ENCODE measurements at regions not wholly inside any gene's neighbourhood (a gene's known extent, or its start where the extent isn't known, plus 50 kb on each side); places are given as distances from the start of the nearest gene placed in this dataset.

DNA sequence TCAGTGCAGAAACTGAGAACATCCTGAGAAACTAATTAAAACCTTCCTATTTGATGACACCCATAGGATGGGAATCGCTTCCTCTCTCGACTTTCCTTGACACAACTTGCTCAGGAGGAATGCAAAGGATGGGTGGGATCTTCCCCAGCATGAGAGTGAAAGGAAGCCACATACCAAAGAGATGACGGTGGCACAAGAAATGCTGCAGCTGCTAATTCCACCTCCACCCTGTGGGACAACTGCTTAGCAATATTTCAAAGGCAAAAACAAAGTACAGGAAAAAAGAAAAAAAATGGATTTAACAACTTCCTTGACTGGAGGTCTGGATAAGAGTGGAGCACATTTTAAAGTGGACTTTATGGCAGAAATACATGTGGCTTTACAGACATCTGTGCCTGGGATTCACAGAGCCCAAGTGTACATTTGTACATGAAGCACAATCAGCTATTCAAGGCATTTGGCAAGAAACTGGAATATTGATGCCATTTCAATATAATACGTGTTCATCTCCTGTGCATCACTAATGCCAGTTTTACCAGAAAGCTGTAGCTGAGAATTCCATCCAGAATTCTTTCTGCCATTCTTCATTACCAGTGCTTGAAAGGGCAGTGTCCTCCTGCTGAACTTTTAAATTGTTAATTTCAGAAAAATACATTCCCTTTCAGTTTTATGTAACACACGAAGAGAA is 359.2 kb upstream of the ACTBL2 start:
- DNase-seq: no peak
- no peaks in the 10 kb centered on the region for H3K36me3 Mint-ChIP-seq
- no peak overlapping the region for H3K4me3 Mint-ChIP-seq
- no peaks in the 10 kb centered on the region for H3K9me3 Mint-ChIP-seq
- H3K4me1 Mint-ChIP-seq: no peaks in the 10 kb centered on the region
- no peaks in the 10 kb centered on the region for H3K27me3 Mint-ChIP-seq
- no peak overlapping the region for H3K27ac Mint-ChIP-seq

DNA sequence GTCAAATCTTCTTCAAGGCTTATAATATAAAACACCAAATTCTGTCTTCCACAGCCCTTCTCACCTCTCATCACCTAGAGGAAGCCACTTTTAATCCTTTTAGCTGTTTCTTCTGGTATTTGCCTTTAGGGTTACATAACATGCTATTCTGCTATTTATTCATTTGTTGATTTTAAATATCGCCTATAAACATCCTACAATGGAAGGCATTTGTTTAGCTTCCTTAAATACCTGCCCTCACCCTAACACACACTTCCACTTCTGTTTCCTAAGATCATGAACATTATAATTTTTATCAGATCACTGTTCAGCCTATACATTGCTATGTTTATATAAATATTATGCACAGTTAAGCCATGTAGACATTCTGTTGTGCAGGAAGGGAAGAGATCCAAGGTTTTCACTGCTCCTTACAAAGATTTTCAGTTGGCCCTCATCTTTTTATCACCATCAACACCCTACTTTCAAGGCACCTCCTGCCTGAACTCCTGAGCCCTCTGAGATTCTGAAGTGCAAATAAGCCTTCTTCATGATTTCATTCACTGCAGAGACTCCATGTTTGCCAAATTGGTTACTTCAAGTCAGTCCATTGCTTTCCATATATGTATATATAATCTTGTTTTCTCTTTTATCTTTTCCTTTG is 356.9 kb upstream of the ACTBL2 start:
- no peak overlapping the region for H3K27ac Mint-ChIP-seq
- no peak overlapping the region for H3K4me3 Mint-ChIP-seq
- no peaks in the 10 kb centered on the region for H3K4me1 Mint-ChIP-seq

DNA sequence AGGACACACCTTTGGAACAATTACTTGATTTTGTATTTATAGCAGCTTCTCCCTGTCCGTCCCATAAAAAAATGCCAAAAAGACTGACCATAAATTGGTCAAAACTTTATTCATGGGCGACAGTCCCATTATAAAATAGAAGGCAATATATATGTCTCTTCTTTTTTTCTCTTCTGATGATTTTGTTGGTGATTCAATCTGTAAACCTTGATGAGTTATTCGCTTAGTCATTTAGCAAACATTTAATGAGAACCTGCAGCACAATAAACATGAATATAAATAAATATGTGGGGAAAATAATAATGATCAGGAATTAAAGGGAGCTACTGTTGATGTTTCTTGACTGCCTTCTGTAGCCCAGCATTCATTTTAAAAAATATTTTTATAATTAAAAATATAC is 356.4 kb upstream of the ACTBL2 start:
- H3K4me3 Mint-ChIP-seq: no peak overlapping the region
- H3K27ac Mint-ChIP-seq: no peak overlapping the region
- H3K9me3 Mint-ChIP-seq: no peaks in the 10 kb centered on the region
- H3K36me3 Mint-ChIP-seq: no peaks in the 10 kb centered on the region
- no peaks in the 10 kb centered on the region for H3K27me3 Mint-ChIP-seq
- DNase-seq: no peak
- no peaks in the 10 kb centered on the region for H3K4me1 Mint-ChIP-seq

More for the DNA sequence above, 356.9 kb upstream of the ACTBL2 start:
- Mint-ChIP-seq H3K27me3 (no peaks in the 10 kb centered on the region), H3K36me3 (no peaks in the 10 kb centered on the region), H3K9me3 (no peaks in the 10 kb centered on the region)
- no peak for DNase-seq

DNA sequence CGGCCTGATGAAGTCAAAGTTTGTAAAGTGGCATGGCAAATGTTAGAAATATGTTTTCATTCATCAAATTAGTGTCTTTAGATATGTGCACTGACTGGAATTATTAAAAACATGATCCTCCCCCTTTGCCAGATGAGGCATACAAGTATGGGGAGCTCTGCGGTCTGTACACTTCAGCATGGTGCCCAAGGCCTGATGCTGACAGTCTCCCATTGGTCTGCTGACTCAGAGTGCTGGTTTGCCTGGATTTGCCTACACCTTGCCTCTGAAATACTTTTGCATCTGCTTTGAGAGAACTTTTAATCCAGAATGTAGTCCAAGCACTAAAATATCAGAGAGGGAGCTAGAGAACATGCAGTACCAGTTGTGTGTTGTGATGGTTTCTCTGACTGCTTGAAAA is 354.3 kb upstream of the ACTBL2 start:
- Mint-ChIP-seq H3K4me3 (no peak overlapping the region), H3K27ac (no peak overlapping the region), H3K4me1 (no peaks in the 10 kb centered on the region)

DNA sequence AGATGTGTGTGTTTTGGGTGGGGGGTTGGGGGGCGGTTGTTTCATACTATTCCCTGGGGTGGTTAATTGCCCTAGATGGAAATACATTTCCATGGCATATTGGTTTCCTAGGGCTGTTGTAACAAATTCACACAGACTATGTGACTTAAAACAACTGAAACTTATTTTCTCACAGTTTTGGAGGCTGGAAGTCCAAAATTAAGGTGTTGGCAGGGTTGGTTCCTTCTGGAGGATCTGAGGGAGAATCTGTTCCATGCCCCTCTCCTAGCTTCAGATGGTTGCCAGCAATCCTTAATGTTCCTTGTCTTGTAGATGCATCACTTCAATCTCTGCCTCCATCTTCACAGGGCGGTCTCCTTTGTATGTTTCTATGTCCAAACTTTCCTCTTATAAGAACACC is 353.7 kb upstream of the ACTBL2 start:
- Mint-ChIP-seq H3K27ac (no peak overlapping the region), H3K4me1 (no peaks in the 10 kb centered on the region), H3K36me3 (no peaks in the 10 kb centered on the region), H3K27me3 (peaks cover 3% of the 10 kb centered on the region), H3K9me3 (no peaks in the 10 kb centered on the region), H3K4me3 (no peak overlapping the region)
- DNase-seq: no peak

More for the DNA sequence above, 354.3 kb upstream of the ACTBL2 start:
- Mint-ChIP-seq H3K36me3 (no peaks in the 10 kb centered on the region), H3K9me3 (no peaks in the 10 kb centered on the region), H3K27me3 (peaks cover 1% of the 10 kb centered on the region)
- DNase-seq: no peak

DNA sequence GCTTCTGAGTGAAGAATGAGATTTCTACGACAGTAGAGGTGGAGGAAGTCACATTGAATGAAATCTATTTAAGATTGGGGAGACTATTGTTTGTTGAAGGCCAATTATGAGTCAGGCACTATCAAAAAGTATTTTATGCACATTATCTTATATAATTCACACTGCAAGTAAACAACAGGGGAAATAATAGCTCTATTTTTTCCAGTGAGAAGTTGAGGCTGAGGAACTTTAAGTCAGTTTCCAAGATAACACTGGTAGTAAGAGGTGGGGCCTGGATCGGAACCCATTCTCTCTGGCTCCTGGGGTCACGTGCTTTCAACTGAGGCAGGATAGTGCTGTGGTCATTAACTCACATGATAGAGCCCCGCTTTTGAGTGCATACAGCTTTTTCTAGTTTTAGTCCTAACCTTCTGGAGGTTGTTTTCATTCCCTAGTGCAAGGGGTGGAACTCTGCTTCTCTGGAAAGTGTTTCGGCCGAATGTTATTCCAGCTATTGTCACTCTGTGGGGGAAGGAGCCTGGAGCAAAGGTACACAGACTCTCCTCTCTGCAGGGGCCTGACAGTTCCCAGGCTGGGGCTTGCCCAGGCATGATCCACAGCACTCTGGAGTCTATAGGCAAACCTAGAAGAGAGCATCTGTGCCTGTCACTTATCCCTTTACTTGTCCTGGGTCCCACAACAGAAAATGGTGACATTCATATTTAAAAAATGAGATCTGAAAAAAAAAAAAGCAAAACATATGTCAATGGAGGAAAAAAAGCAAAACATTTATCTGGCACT is 352.4 kb upstream of the ACTBL2 start:
- H3K4me3 Mint-ChIP-seq: no peak overlapping the region
- DNase-seq: no peak
- H3K4me1 Mint-ChIP-seq: no peaks in the 10 kb centered on the region
- H3K27me3 Mint-ChIP-seq: peaks cover 3% of the 10 kb centered on the region
- no peaks in the 10 kb centered on the region for H3K36me3 Mint-ChIP-seq
- no peak overlapping the region for H3K27ac Mint-ChIP-seq
- no peaks in the 10 kb centered on the region for H3K9me3 Mint-ChIP-seq

DNA sequence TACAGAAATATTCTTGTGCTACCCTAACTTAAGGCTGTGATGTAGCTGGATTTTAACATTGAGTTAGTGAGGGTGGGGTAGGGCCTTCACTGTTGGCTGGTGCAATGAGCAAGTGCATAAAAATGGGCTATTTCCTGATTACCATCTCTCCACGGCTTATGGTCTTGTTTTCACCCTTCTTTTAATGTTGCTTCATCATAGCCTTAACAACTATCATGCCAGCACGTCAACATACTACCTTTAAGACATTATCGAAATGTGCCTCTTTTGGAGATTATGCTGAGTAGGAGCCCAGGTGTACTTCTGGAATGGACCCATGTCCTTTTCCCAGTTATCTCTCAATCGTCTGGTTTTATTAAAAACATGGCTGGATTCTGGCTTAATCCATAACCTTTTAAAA is 350.9 kb upstream of the ACTBL2 start:
- no peak for DNase-seq
- H3K4me1 Mint-ChIP-seq: no peaks in the 10 kb centered on the region
- H3K4me3 Mint-ChIP-seq: no peak overlapping the region
- H3K27me3 Mint-ChIP-seq: peaks cover 3% of the 10 kb centered on the region
- no peak overlapping the region for H3K27ac Mint-ChIP-seq
- no peaks in the 10 kb centered on the region for H3K9me3 Mint-ChIP-seq
- H3K36me3 Mint-ChIP-seq: no peaks in the 10 kb centered on the region

DNA sequence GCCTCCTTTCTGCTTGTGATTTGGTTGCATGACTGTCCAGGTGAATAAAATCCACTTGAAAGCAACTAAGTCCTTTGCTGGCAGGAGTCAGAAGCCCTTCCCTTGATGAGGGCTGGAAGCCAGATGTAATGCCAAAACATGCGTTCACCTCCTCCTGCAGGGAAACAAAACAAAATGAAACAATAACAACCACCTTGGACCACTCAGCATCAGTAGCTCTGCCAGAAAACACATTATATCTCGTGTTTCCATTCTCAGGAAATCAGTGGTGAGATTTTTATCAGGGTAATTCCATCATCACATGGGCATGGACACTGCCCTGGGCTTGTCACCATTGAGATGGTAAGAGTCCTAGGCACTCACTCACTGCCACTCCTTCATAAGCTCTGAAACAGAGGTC is 350.3 kb upstream of the ACTBL2 start:
- Mint-ChIP-seq H3K4me3 (no peak overlapping the region), H3K36me3 (no peaks in the 10 kb centered on the region), H3K4me1 (no peaks in the 10 kb centered on the region), H3K27me3 (peaks cover 3% of the 10 kb centered on the region), H3K9me3 (no peaks in the 10 kb centered on the region), H3K27ac (no peak overlapping the region)
- DNase-seq: no peak

DNA sequence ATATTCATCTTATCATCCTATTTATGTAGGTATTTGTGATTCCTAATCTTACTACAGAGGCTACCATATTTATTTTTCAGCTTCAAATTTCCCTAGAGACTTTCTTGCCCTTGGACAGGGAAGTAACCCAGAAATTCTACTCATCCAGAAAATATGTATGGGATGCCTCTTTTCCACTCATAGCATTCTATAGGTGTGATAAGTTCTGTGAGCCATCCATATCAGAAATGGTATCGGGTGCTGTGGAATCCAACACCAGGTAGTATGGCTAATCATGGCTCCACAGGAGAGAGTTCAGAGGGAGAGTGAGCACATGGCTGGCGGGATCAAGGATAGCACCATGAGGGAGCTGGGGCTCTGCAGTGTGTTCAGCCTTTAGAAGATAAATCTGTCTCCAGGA is 349.3 kb upstream of the ACTBL2 start:
- H3K27ac Mint-ChIP-seq: no peak overlapping the region
- H3K4me1 Mint-ChIP-seq: no peaks in the 10 kb centered on the region
- H3K27me3 Mint-ChIP-seq: peaks cover 3% of the 10 kb centered on the region
- H3K36me3 Mint-ChIP-seq: no peaks in the 10 kb centered on the region
- H3K4me3 Mint-ChIP-seq: no peak overlapping the region
- no peak for DNase-seq
- H3K9me3 Mint-ChIP-seq: no peaks in the 10 kb centered on the region

DNA sequence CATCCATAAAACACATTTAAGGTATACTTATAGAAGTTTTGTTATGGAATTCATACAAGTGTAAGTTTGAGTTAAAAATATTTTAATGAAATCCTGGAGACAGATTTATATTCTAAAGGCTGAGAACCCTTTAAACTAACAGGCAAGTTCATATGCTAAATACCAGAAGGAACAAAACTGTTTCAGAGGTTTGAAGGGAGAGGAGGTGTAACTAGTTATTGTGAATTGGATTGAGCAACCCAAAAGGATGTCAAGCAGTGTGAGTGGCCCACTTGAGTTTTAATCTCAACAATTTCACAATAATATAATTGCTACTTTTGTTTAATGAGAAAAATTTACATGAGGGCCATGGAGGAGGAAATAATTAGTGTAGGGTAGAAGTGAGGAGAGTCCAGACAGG is 348.5 kb upstream of the ACTBL2 start:
- Mint-ChIP-seq H3K4me1 (no peaks in the 10 kb centered on the region), H3K9me3 (no peaks in the 10 kb centered on the region), H3K27ac (no peak overlapping the region), H3K27me3 (peaks cover 3% of the 10 kb centered on the region), H3K4me3 (no peak overlapping the region), H3K36me3 (no peaks in the 10 kb centered on the region)
- no peak for DNase-seq

DNA sequence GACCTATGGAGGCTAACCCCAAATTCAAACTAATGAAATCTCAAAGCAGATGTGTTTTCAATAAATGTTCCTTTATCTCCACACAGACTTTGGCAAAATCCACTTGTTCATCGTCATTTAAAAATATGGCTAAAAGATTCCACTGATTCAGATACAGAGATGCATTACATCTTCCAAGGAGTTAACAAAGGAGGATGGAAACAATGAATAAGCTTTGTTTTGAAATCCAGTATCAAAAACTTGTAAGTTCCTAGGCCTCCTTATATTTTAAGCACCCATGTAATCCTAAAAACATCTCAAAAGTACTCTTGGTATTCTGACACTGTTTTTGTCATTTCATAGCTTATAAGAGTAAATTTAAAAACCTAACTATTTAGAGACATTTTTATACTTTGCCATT is 345.6 kb upstream of the ACTBL2 start:
- Mint-ChIP-seq H3K27me3 (peaks cover 8% of the 10 kb centered on the region), H3K4me1 (no peaks in the 10 kb centered on the region), H3K27ac (no peak overlapping the region), H3K36me3 (no peaks in the 10 kb centered on the region), H3K9me3 (no peaks in the 10 kb centered on the region), H3K4me3 (no peak overlapping the region)
- DNase-seq: no peak

DNA sequence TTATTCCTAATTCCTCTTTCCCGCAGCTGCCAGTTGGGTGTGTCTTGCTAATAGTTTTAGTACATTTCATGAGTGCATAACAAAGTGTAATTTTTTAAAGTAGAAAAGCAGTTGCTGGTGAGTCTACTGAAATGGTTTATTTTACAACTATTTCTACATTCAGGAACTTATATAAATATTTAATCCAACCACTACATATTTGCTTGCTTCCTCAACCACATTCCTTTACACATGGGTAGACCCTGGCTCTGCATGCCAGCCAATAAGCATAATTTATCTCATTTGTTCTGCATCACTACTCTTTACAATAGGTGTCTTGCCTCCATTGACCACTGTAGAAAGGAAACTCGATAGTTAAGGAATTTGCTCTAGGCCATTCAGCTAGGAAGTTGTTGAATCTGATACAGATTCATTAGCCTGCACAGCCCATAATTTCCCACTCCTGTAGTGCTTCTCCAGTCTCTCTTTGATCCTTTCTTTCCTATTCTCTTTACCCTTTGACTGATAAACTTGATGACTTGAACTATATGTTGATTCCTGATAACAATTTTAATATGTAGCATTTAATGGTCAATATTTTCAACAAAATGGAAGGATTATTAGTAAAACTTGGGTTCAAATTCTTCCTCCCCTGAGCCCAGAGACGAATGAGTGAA is 342.5 kb upstream of the ACTBL2 start:
- no peaks in the 10 kb centered on the region for H3K36me3 Mint-ChIP-seq
- peaks cover 5% of the 10 kb centered on the region for H3K27me3 Mint-ChIP-seq
- H3K4me3 Mint-ChIP-seq: no peak overlapping the region
- DNase-seq: no peak
- no peaks in the 10 kb centered on the region for H3K9me3 Mint-ChIP-seq
- H3K4me1 Mint-ChIP-seq: no peaks in the 10 kb centered on the region
- no peak overlapping the region for H3K27ac Mint-ChIP-seq

DNA sequence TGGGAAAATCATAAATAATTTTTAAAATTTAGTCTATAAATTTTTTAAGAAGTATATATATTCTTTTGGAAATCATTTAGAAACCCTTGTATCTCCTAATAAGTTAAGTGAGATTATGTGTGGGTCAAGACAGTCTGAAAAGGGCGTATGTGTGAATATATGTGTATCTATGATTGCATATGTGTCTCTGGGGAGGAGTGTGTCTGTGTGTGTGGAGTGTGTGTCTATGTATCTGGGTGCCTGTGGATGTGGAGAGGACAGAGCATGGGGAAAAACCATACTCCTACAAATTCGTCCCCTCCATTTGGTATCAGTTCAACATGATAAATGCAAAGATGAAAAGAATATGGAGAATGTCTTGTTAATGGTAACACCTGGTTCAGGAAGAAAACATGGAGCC is 342.0 kb upstream of the ACTBL2 start:
- DNase-seq: no peak
- Mint-ChIP-seq H3K4me3 (no peak overlapping the region), H3K9me3 (peaks cover 3% of the 10 kb centered on the region), H3K4me1 (no peaks in the 10 kb centered on the region), H3K27me3 (peaks cover 5% of the 10 kb centered on the region), H3K27ac (no peak overlapping the region), H3K36me3 (no peaks in the 10 kb centered on the region)

DNA sequence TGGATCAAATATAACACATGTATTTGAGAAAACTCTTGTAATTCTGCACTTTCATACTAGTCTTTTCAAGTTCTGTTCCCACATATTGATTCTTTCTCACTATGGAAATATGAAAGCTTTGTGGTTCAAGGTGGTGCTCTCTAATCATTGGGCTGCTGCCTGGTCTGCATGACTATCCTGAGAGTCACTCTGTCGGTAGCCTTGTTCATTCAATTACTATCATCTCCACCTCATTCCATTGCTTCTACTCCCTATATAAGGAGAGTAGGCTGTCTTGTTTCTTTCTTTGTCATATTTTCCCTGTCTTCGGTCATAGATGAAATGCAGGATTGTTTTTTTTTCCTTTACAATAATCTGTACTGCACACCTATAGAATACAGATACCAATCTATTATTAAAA is 341.4 kb upstream of the ACTBL2 start:
- DNase-seq: no peak
- Mint-ChIP-seq H3K36me3 (no peaks in the 10 kb centered on the region), H3K9me3 (peaks cover 3% of the 10 kb centered on the region), H3K27ac (no peak overlapping the region), H3K4me3 (no peak overlapping the region), H3K4me1 (no peaks in the 10 kb centered on the region), H3K27me3 (peaks cover 5% of the 10 kb centered on the region)

DNA sequence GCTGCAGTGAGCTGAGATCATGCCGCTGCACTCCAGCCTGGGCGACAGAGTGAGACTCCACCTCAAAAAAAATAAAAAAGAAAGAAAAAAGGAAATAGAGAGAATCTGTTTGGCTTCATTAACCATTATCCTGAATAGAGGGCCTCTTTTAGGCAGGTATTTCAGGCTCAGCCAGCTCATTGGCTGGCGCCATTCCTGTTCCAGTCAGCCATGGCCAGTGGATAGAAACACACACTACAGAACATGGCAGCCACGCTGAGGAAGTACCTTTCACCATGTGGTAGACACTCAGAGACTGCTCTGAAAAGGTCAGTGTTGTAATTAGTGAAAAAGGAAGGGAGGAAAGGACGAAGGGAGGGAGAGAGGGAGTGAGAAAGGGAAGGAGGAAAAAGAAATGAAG is 340.0 kb upstream of the ACTBL2 start:
- H3K9me3 Mint-ChIP-seq: peaks cover 3% of the 10 kb centered on the region
- H3K27ac Mint-ChIP-seq: no peak overlapping the region
- H3K4me3 Mint-ChIP-seq: no peak overlapping the region
- H3K27me3 Mint-ChIP-seq: peaks cover 5% of the 10 kb centered on the region
- no peaks in the 10 kb centered on the region for H3K36me3 Mint-ChIP-seq
- H3K4me1 Mint-ChIP-seq: no peaks in the 10 kb centered on the region
- no peak for DNase-seq
